SK-N-SH treated with all-trans-retinoic acid at 6 μM for 48 hours (cell line): ENCODE measurements at regions not wholly inside any gene's neighbourhood (a gene's known extent, or its start where the extent isn't known, plus 50 kb on each side); places are given as distances from the start of the nearest gene placed in this dataset.

Experiments
- ATAC-seq: fragments of 200-7000 bp; cut with Tn5 transposase; 3 replicates; pipeline ENCODE4 v1.9.1; 2020; ENCODE audit warnings: mild to moderate bottlenecking, moderate library complexity
- ARNTL ChIP-seq: fragments of 450-650 bp; formaldehyde crosslinking; IDR thresholded peaks from 2 replicates; pipeline ENCODE4 v1.5.0; 2020; ENCODE audit warnings: low read depth, mild to moderate bottlenecking, moderate library complexity, borderline replicate concordance
- BACH2 ChIP-seq: fragments of 250-450 bp; sonication (Bioruptor Pico); IDR thresholded peaks from 2 replicates; pipeline ENCODE4 v1.9.0; 2021; ENCODE audit warnings: mild to moderate bottlenecking, borderline replicate concordance
- CREB5 ChIP-seq: fragments of 250-450 bp; sonication (Bioruptor Pico); IDR thresholded peaks from 2 replicates; pipeline ENCODE4 v1.5.1; 2020; ENCODE audit warnings: low read depth, mild to moderate bottlenecking, moderate library complexity
- GLIS3 ChIP-seq: fragments of 250-450 bp; sonication (Bioruptor Pico); IDR thresholded peaks from 2 replicates; pipeline ENCODE4 v1.5.0; 2020; ENCODE audit warnings: mild to moderate bottlenecking, moderate library complexity
- ISL1 ChIP-seq: fragments of 250-450 bp; sonication (Bioruptor Pico); IDR thresholded peaks from 2 replicates; pipeline ENCODE4 v2.1.2; 2022; ENCODE audit warnings: mild to moderate bottlenecking, moderate library complexity
- OSR1 ChIP-seq: fragments of 250-450 bp; sonication (Bioruptor Pico); IDR thresholded peaks from 2 replicates; pipeline ENCODE4 v1.8.0; 2022; ENCODE audit warnings: moderate library complexity, mild to moderate bottlenecking, inconsistent platforms
- PATZ1 ChIP-seq: fragments of 250-450 bp; sonication (Bioruptor Pico); IDR thresholded peaks from 2 replicates; pipeline ENCODE4 v1.8.0; 2020; ENCODE audit warnings: mild to moderate bottlenecking, moderate library complexity, borderline replicate concordance
- POU6F1 ChIP-seq: fragments of 250-450 bp; sonication (Bioruptor Pico); IDR thresholded peaks from 2 replicates; pipeline ENCODE4 v1.8.0; 2021; ENCODE audit warnings: low read depth, mild to moderate bottlenecking, moderate library complexity, borderline replicate concordance
- RARB ChIP-seq: fragments of 250-450 bp; sonication (Bioruptor Pico); IDR thresholded peaks from 2 replicates; pipeline ENCODE4 v1.8.0; 2021; ENCODE audit warnings: mild to moderate bottlenecking, moderate library complexity
- SNAI2 ChIP-seq: fragments of 250-450 bp; sonication (Bioruptor Pico); IDR thresholded peaks from 2 replicates; pipeline ENCODE4 v1.5.0; 2020; ENCODE audit warnings: mild to moderate bottlenecking, moderate library complexity
- TOX ChIP-seq: fragments of 250-450 bp; sonication (Bioruptor Pico); IDR thresholded peaks from 2 replicates; pipeline ENCODE4 v1.8.0; 2021; ENCODE audit warnings: mild to moderate bottlenecking, moderate library complexity, borderline replicate concordance
- ZC3H10 ChIP-seq: fragments of 250-450 bp; sonication (Bioruptor Pico); IDR thresholded peaks from 2 replicates; pipeline ENCODE4 v1.5.1; 2021; ENCODE audit warnings: mild to moderate bottlenecking, moderate library complexity
- ZFP30 ChIP-seq: fragments of 450-650 bp; formaldehyde crosslinking; IDR thresholded peaks from 2 replicates; pipeline ENCODE4 v1.5.0; 2022; ENCODE audit warnings: mild to moderate bottlenecking, moderate library complexity
- ZNF565 ChIP-seq: fragments of 450-650 bp; formaldehyde crosslinking; conservative IDR thresholded peaks from 2 replicates; pipeline ENCODE4 v1.5.0; 2020; ENCODE audit warnings: low read depth, mild to moderate bottlenecking, moderate library complexity
- ZNF70 ChIP-seq: fragments of 450-650 bp; formaldehyde crosslinking; IDR thresholded peaks from 2 replicates; pipeline ENCODE4 v1.5.0; 2020; ENCODE audit warnings: mild to moderate bottlenecking, moderate library complexity
- ZNF8 ChIP-seq: fragments of 450-650 bp; formaldehyde crosslinking; IDR thresholded peaks from 2 replicates; pipeline ENCODE4 v1.5.0; 2020; ENCODE audit warnings: mild to moderate bottlenecking, moderate library complexity
- TF ChIP-seq, protein P1 (sequence below): fragments of 250-450 bp; sonication (Bioruptor Pico); IDR thresholded peaks from 2 replicates; pipeline ENCODE4 v1.5.0; 2020; ENCODE audit warnings: mild to moderate bottlenecking, moderate library complexity
- TF ChIP-seq, protein P2 (sequence below): fragments of 250-450 bp; sonication (Bioruptor Pico); IDR thresholded peaks from 2 replicates; pipeline ENCODE4 v1.5.1; 2021; ENCODE audit warnings: mild to moderate bottlenecking, moderate library complexity

DNA sequence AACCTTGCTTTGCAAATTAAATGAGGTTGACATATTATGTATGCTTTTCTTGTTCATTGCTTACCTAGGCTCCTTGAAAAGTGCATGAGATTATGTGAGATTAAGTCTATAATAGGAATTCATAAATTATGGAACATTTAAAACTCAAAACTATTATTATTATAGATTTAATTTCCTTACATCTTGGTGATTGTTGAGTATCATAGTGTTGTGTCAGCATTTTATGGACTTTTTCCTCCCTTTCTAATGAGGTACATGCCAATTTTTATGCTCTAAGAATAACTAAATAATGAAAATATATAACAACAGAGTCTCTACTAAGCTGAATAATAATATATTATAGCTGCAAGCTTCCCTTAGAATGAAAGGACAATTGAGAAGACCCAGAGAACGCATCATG is 848.8 kb upstream of the AADAT start (continued):
- no peak for TF ChIP-seq PATZ1
- no peak for TF ChIP-seq ZNF565 (CRISPR knock-in tag)
- TF ChIP-seq RARB (CRISPR knock-in tag) = no peak
- no peak for TF ChIP-seq ZNF8
- TF ChIP-seq POU6F1 (CRISPR knock-in tag) = no peak
- no peak for TF ChIP-seq BACH2 (CRISPR knock-in tag)

- TF ChIP-seq ZC3H10 (CRISPR knock-in tag) (no peak), PATZ1 (no peak), ZFP30 (CRISPR knock-in tag) (no peak), GLIS3 (no peak), ISL1 (no peak), TOX (no peak), ARNTL (CRISPR knock-in tag) (no peak), RARB (CRISPR knock-in tag) (no peak)
- TF ChIP-seq, protein P1, sequence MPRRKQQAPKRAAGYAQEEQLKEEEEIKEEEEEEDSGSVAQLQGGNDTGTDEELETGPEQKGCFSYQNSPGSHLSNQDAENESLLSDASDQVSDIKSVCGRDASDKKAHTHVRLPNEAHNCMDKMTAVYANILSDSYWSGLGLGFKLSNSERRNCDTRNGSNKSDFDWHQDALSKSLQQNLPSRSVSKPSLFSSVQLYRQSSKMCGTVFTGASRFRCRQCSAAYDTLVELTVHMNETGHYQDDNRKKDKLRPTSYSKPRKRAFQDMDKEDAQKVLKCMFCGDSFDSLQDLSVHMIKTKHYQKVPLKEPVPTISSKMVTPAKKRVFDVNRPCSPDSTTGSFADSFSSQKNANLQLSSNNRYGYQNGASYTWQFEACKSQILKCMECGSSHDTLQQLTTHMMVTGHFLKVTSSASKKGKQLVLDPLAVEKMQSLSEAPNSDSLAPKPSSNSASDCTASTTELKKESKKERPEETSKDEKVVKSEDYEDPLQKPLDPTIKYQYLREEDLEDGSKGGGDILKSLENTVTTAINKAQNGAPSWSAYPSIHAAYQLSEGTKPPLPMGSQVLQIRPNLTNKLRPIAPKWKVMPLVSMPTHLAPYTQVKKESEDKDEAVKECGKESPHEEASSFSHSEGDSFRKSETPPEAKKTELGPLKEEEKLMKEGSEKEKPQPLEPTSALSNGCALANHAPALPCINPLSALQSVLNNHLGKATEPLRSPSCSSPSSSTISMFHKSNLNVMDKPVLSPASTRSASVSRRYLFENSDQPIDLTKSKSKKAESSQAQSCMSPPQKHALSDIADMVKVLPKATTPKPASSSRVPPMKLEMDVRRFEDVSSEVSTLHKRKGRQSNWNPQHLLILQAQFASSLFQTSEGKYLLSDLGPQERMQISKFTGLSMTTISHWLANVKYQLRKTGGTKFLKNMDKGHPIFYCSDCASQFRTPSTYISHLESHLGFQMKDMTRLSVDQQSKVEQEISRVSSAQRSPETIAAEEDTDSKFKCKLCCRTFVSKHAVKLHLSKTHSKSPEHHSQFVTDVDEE (CRISPR knock-in tag) = no peak
- TF ChIP-seq, protein P2, sequence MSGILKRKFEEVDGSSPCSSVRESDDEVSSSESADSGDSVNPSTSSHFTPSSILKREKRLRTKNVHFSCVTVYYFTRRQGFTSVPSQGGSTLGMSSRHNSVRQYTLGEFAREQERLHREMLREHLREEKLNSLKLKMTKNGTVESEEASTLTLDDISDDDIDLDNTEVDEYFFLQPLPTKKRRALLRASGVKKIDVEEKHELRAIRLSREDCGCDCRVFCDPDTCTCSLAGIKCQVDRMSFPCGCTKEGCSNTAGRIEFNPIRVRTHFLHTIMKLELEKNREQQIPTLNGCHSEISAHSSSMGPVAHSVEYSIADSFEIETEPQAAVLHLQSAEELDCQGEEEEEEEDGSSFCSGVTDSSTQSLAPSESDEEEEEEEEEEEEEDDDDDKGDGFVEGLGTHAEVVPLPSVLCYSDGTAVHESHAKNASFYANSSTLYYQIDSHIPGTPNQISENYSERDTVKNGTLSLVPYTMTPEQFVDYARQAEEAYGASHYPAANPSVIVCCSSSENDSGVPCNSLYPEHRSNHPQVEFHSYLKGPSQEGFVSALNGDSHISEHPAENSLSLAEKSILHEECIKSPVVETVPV (CRISPR knock-in tag) = no peak
- ATAC-seq = no peak
Observed at GRCh38 chr4:170931321-170931720, 841.6 kb upstream of the AADAT start.

DNA sequence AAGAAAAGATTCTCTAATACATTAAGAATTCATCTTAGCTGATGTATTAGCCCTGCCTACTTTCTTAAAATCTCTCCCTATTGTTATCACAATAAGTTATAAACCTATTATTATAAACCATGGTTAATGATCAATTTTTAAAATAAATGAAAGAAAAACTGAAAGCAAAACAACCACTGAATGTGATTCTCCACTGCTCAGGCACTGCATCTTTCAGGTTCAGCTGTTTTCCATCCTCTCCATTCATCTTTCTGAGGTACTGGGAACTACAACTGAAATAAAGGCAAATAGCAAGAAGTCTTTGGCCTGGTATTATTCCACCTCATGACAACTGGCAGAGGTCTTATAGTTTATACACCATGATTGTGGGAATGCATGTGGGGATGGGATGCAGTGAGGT is 798.9 kb upstream of the AADAT start:
- ATAC-seq = no peak
- TF ChIP-seq ARNTL (CRISPR knock-in tag) = no peak
- no peak for TF ChIP-seq ZC3H10 (CRISPR knock-in tag)
- TF ChIP-seq, protein P1 (CRISPR knock-in tag) = no peak

GRCh38 chr4:170887396-170887795 is 797.6 kb upstream of the AADAT start:
- ATAC-seq = no peak
- TF ChIP-seq ZNF8 (no peak), SNAI2 (no peak), PATZ1 (no peak), CREB5 (CRISPR knock-in tag) (no peak), OSR1 (CRISPR knock-in tag) (no peak), ZNF70 (no peak), POU6F1 (CRISPR knock-in tag) (no peak), ARNTL (CRISPR knock-in tag) (no peak)
